Right lobe of liver (tissue), 6 donors: ENCODE measurements at regions not wholly inside any gene's neighbourhood (a gene's known extent, or its start where the extent isn't known, plus 50 kb on each side); places are given as distances from the start of the nearest gene placed in this dataset.

Experiments
- ATAC-seq, 4 donors: fragments of 200-7000 bp; cut with Tn5 transposase; one replicate each; pipeline ENCODE4 v1.9.1; 2020; ENCODE audit warnings: mild to moderate bottlenecking in 4 of 4, moderate library complexity in 4 of 4
- DNase-seq, 3 donors: peaks; one replicate each; pipeline ENCODE4 v3.0.0-alpha.2; 2020
- H3K27ac ChIP-seq, 3 donors: fragments of 200-600 bp; one replicate each; pipeline ENCODE4 v1.8.0; 2022
- H3K27me3 ChIP-seq, 2 donors: fragments of 200-600 bp; one replicate each; pipeline ENCODE4 v1.8.0; 2022
- H3K36me3 ChIP-seq, 4 donors: fragments of 200-600 bp; sonication (generic) in 1 of 4; one replicate each; pipeline versions ENCODE4 v1.5.1 to v1.8.0; 2017 to 2022; ENCODE audit warnings: control low read depth in 1 of 4
- H3K4me1 ChIP-seq, 4 donors: fragments of 200-600 bp; sonication (generic) in 1 of 4; one replicate each; pipeline versions ENCODE4 v1.5.1 to v1.8.0; 2017 to 2022; ENCODE audit warnings: control low read depth in 1 of 4
- H3K4me3 ChIP-seq, 3 donors: fragments of 200-600 bp; one replicate each; pipeline ENCODE4 v1.8.0; 2022
- H3K9me3 ChIP-seq, 4 donors: fragments of 200-600 bp; sonication (generic) in 1 of 4; one replicate each; pipeline versions ENCODE4 v1.5.1 to v1.8.0; 2017 to 2022; ENCODE audit warnings: control low read depth in 1 of 4
- POLR2A ChIP-seq: fragments of 450-650 bp; IDR thresholded peaks from one replicate; pipeline ENCODE4 v1.6.1; 2017; ENCODE audit warnings: antibody characterized with exemption, mild to moderate bottlenecking
- WGBS: methylation state at CpG from one replicate; pipeline ENCODE4 v1.1.6; 2018; ENCODE audit warnings: low coverage, low lambda C conversion rate; ENCODE audit not compliant: insufficient coverage; ENCODE audit errors: missing lambda C conversion rate; 5-methylcytosine and 5-hydroxymethylcytosine counted together
- intact Hi-C, 2 donors: fragments of 100-400 bp; cut with DNase I; formaldehyde crosslinking; loops; one replicate each; pipeline versions ENCODE4 v1.11.2 to v1.14.1; 2022
- TF ChIP-seq, protein P1 (sequence below), 4 donors: fragments of 200-600 bp in 3 of 4; fragments of 450-650 bp in 1 of 4; IDR thresholded peaks; one replicate each; pipeline versions ENCODE4 v1.5.1 to v1.8.0; 2016 to 2022; ENCODE audit warnings: antibody characterized with exemption in 4 of 4, mild to moderate bottlenecking in 2 of 4
- donor health status: DM: no; HTN: yes; CAD: no.
- donor health status: DM: no; HTN: no; CAD: no.
- donor health status: DM: no; HTN: no; CAD: no.
- donor health status: DM: no; HTN: yes; CAD: no.
- donor health status: DM: no; HTN: yes; CAD: no.

DNA sequence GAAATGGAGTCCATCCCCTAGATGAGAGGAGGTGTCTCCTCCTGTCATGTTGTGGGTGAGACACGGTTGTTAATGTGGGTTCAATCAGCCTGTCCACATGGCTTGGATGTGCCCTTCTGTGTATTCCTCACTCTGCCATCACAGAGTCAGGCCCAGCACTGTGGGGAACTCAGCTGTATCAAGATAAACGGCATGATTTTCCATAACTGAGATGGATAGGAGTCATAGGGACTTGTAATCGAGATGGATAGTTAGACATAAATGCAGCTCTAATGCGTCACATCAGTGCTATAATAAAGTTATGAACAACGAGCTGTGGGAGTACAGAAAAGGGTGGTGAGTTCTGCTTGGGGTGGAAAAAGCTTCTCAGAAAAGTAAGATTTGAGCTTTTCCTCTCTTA lies 152.9 kb downstream of the RWDD3 start:
- Histone ChIP-seq H3K9me3 (no peaks in the 10 kb centered on the region), H3K36me3 (no peaks in the 10 kb centered on the region), H3K4me1 (no peaks in the 10 kb centered on the region), H3K27ac (no peak overlapping the region), H3K27me3 (no peaks in the 10 kb centered on the region), H3K4me3 (no peak overlapping the region)
- no peak for ATAC-seq
- intact Hi-C loops: no loop called here
- 53% methylated on average over 5 of the region's 5 CpGs for WGBS
- no peak for TF ChIP-seq POLR2A
- TF ChIP-seq, protein P1, sequence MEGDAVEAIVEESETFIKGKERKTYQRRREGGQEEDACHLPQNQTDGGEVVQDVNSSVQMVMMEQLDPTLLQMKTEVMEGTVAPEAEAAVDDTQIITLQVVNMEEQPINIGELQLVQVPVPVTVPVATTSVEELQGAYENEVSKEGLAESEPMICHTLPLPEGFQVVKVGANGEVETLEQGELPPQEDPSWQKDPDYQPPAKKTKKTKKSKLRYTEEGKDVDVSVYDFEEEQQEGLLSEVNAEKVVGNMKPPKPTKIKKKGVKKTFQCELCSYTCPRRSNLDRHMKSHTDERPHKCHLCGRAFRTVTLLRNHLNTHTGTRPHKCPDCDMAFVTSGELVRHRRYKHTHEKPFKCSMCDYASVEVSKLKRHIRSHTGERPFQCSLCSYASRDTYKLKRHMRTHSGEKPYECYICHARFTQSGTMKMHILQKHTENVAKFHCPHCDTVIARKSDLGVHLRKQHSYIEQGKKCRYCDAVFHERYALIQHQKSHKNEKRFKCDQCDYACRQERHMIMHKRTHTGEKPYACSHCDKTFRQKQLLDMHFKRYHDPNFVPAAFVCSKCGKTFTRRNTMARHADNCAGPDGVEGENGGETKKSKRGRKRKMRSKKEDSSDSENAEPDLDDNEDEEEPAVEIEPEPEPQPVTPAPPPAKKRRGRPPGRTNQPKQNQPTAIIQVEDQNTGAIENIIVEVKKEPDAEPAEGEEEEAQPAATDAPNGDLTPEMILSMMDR (IDR thresholded peaks at IDR 0.05): no peak
- DNase-seq: no peak

DNA sequence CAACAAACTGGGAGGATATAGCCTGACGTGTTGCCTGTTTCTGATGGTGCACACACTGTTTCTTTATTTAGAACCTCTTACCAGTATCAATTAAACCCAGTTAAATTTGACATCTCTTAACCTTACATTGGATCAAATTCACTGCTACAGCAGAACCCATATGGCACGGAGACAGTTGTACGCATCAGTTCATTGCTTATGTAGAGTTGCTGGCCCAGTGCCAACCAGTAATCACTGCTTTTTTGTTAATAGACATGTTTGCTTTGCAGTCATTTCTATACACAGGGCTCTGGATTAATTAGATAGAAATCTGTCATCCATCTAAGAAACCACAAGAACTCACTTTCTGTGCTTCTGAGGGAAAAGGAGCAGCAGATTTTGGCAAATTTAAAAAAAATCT lies 154.0 kb downstream of the RWDD3 start:
- DNase-seq (no peak), ATAC-seq (no peak)
- H3K4me1 ChIP-seq: no peaks in the 10 kb centered on the region
- TF ChIP-seq, protein P1 (IDR thresholded peaks at IDR 0.05): no peak
- TF ChIP-seq POLR2A: no peak
- no peaks in the 10 kb centered on the region for H3K27me3 ChIP-seq
- WGBS: 53% methylated on average over 3 of the region's 3 CpGs
- no peaks in the 10 kb centered on the region for H3K9me3 ChIP-seq
- intact Hi-C loops: no loop called here
- H3K4me3 ChIP-seq: no peak overlapping the region
- H3K36me3 ChIP-seq: no peaks in the 10 kb centered on the region
- H3K27ac ChIP-seq: no peak overlapping the region

DNA sequence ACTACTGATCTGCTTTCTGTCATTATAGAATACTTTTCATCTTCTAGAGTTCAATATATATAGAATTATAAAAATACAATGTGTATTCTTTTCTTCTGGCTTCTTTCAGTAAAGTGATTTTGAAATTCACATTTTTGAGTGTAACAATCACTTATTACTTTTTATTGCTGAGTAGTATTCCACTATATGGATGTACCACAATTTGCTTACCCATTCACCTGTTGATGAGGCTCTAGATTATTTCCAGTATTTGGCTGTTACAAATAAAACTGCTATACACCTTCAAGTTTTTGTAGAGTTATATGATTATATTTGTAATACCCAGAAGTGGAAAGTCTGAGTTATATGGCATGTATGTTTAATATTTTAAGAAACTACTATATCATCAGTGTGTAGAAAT lies 159.4 kb downstream of the RWDD3 start:
- H3K27ac ChIP-seq: no peak overlapping the region
- intact Hi-C loops: no loop called here
- ATAC-seq: no peak
- H3K27me3 ChIP-seq: no peaks in the 10 kb centered on the region
- H3K4me1 ChIP-seq: no peaks in the 10 kb centered on the region
- H3K4me3 ChIP-seq: no peak overlapping the region
- no peak for DNase-seq
- H3K36me3 ChIP-seq: no peaks in the 10 kb centered on the region
- TF ChIP-seq, protein P1 (IDR thresholded peaks at IDR 0.05): no peak
- TF ChIP-seq POLR2A: no peak
- no peaks in the 10 kb centered on the region for H3K9me3 ChIP-seq

DNA sequence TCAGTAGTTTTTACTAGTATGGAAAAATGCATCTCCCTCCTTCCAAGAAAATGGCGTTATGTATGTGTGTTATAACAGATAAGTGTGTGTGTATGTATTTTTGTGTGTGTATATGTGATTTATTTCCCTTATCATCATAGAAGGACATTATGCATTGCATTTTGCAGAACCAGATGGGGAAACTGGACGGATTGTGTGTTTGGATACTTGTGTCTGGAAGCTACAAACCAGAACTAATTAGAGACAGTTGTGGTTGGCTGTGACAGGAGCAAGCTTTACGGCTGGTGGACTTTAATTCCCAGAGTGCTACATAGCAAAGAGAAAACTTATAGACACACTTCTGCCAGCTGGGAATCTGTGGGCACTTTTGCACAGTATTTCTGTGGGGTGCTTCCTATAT lies 162.5 kb downstream of the RWDD3 start:
- Histone ChIP-seq H3K9me3 (no peaks in the 10 kb centered on the region), H3K4me3 (no peak overlapping the region), H3K36me3 (no peaks in the 10 kb centered on the region), H3K27ac (no peak overlapping the region), H3K27me3 (no peaks in the 10 kb centered on the region), H3K4me1 (no peaks in the 10 kb centered on the region)
- ATAC-seq: no peak
- intact Hi-C loops: no loop called here
- TF ChIP-seq POLR2A: no peak
- TF ChIP-seq, protein P1 (IDR thresholded peaks at IDR 0.05): no peak
- WGBS: 61% methylated on average over 3 of the region's 3 CpGs
- DNase-seq: no peak

DNA sequence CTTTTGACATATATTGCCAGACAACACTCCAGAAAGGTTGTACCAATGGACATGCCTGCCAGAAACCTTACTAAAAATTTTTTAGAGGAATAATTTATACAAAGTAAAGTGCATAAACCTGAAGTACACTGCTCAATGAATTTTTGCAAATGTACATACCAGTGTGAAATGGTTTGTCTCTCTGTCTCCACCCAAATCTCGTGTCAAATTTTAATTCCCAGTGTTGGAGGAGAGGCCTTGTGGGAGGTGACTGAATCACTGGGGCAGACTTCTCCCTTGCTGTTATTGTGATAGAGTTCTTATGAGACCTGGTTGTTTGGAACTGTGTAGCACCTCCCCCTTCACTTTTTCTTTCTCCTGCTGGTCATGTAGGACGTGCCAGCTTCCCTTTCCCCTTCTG lies 168.8 kb downstream of the RWDD3 start:
- Histone ChIP-seq H3K36me3 (no peaks in the 10 kb centered on the region), H3K27ac (no peak overlapping the region), H3K9me3 (no peaks in the 10 kb centered on the region), H3K4me3 (no peak overlapping the region), H3K27me3 (no peaks in the 10 kb centered on the region), H3K4me1 (no peaks in the 10 kb centered on the region)
- intact Hi-C loops: no loop called here
- TF ChIP-seq POLR2A: no peak
- TF ChIP-seq, protein P1 (IDR thresholded peaks at IDR 0.05): no peak
- no peak for ATAC-seq
- DNase-seq: no peak
- 46% methylated on average over 2 of the region's 2 CpGs for WGBS
